ENCODE measurements at regions not wholly inside any gene's neighbourhood (a gene's known extent, or its start where the extent isn't known, plus 50 kb on each side); places are given as distances from the start of the nearest gene placed in this dataset.

- TF ChIP-seq CTCF (IDR thresholded peaks at IDR 0.05) (no peak), POLR2A (IDR thresholded peaks at IDR 0.05) (no peak)
These were observed 245.9 kb downstream of the ACTL7B start for GRCh38 chr9:108609897-108610253.
